ENCODE measurements at regions not wholly inside any gene's neighbourhood (a gene's known extent, or its start where the extent isn't known, plus 50 kb on each side); places are given as distances from the start of the nearest gene placed in this dataset.

DNA sequence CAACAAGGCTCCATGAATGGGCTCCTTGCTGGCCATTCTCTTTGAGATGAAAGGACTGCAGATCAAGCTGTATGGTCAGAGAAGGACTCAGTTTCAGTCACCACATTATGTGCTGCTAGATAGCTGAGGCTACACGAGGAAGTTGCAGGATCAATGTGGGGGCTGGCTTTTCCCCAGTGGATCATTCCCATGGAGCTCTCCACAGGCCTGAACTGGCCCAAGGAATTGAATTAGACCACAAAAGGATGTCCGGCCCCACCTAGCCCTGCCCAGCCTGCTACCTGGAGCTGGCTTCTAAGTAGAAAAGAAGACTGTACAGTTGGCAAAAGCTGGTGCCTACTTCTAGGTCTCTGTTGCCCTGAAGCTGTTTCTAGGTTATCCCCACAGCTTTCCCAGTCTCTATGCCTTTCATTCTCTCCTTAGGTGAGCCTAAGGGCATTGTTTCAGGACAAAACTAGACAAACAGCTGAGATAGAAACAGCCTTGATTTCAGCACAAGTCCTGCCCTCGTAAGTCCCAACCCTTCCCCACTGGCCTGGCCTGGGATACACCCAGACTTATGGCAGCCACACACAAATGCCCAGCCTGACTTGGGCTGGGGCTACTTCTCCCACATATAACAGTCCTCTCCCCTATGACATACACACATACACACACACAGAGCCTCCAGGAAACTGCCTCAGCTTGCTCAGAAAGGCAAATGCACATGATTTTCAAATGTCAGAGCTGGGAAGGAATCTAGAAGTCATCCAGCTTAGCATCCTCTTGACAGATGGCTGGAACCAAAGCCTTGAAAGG, 129.1 kb upstream of the NCAM1 start:
- Histone ChIP-seq H3K4me1 (ENCODE audit: low read length) (no peaks in the 10 kb centered on the region), H3K9ac (ENCODE audit: low read length) (no peak overlapping the region), H3K9me3 (ENCODE audit: insufficient read depth, low read length) (no peaks in the 10 kb centered on the region), H4K20me1 (ENCODE audit: insufficient read depth, low read length) (no peaks in the 10 kb centered on the region), H2AFZ (ENCODE audit: low read depth, low read length) (no peak overlapping the region), H3K36me3 (replicated peaks; ENCODE audit: low read depth, low read length) (no peaks in the 10 kb centered on the region), H3K27me3 (ENCODE audit: low read depth, low read length) (peaks cover 4% of the 10 kb centered on the region; the same call in 1 of the 2 replicates), H3K4me2 (ENCODE audit: low read length) (no peak overlapping the region), H3K4me3 (ENCODE audit: low read length) (no peak overlapping the region), H3K27ac (ENCODE audit: low read length) (no peak overlapping the region), H3K79me2 (ENCODE audit: low read length) (no peaks in the 10 kb centered on the region)
- TF ChIP-seq, protein P1, sequence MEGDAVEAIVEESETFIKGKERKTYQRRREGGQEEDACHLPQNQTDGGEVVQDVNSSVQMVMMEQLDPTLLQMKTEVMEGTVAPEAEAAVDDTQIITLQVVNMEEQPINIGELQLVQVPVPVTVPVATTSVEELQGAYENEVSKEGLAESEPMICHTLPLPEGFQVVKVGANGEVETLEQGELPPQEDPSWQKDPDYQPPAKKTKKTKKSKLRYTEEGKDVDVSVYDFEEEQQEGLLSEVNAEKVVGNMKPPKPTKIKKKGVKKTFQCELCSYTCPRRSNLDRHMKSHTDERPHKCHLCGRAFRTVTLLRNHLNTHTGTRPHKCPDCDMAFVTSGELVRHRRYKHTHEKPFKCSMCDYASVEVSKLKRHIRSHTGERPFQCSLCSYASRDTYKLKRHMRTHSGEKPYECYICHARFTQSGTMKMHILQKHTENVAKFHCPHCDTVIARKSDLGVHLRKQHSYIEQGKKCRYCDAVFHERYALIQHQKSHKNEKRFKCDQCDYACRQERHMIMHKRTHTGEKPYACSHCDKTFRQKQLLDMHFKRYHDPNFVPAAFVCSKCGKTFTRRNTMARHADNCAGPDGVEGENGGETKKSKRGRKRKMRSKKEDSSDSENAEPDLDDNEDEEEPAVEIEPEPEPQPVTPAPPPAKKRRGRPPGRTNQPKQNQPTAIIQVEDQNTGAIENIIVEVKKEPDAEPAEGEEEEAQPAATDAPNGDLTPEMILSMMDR (IDR thresholded peaks at IDR 0.05; ENCODE audit: low read depth, low read length): no peak
- TF ChIP-seq EZH2phosphoT487 (IDR thresholded peaks at IDR 0.05; ENCODE audit: low read depth): no peak

- TF ChIP-seq, protein P1 (IDR thresholded peaks at IDR 0.05; ENCODE audit: low read depth, low read length): no peak
- no peak for TF ChIP-seq EZH2phosphoT487 (IDR thresholded peaks at IDR 0.05; ENCODE audit: low read depth)
- H4K20me1 ChIP-seq (ENCODE audit: insufficient read depth, low read length): no peaks in the 10 kb centered on the region
- H3K27me3 ChIP-seq (ENCODE audit: low read depth, low read length): peaks cover 4% of the 10 kb centered on the region; the same call in 1 of the 2 replicates
- H3K36me3 ChIP-seq (replicated peaks; ENCODE audit: low read depth, low read length): no peaks in the 10 kb centered on the region
- no peak overlapping the region for H2AFZ ChIP-seq (ENCODE audit: low read depth, low read length)
- no peaks in the 10 kb centered on the region for H3K79me2 ChIP-seq (ENCODE audit: low read length)
- no peaks in the 10 kb centered on the region for H3K9me3 ChIP-seq (ENCODE audit: insufficient read depth, low read length)
- no peaks in the 10 kb centered on the region for H3K4me1 ChIP-seq (ENCODE audit: low read length)
- H3K4me2 ChIP-seq (ENCODE audit: low read length): no peak overlapping the region
- no peak overlapping the region for H3K27ac ChIP-seq (ENCODE audit: low read length)
- no peak overlapping the region for H3K4me3 ChIP-seq (ENCODE audit: low read length)
- no peak overlapping the region for H3K9ac ChIP-seq (ENCODE audit: low read length)
These were observed 126.9 kb upstream of the NCAM1 start for GRCh38 chr11:112834277-112834755.

GRCh38 chr11:112835591-112836255, 125.5 kb upstream of the NCAM1 start:
- H3K36me3 ChIP-seq (replicated peaks; ENCODE audit: low read depth, low read length): no peaks in the 10 kb centered on the region
- H3K4me3 ChIP-seq (ENCODE audit: low read length): no peak overlapping the region
- no peak overlapping the region for H3K4me2 ChIP-seq (ENCODE audit: low read length)
- no peak overlapping the region for H2AFZ ChIP-seq (ENCODE audit: low read depth, low read length)
- no peaks in the 10 kb centered on the region for H4K20me1 ChIP-seq (ENCODE audit: insufficient read depth, low read length)
- no peaks in the 10 kb centered on the region for H3K4me1 ChIP-seq (ENCODE audit: low read length)
- no peak overlapping the region for H3K9ac ChIP-seq (ENCODE audit: low read length)
- no peaks in the 10 kb centered on the region for H3K9me3 ChIP-seq (ENCODE audit: insufficient read depth, low read length)
- H3K27ac ChIP-seq (ENCODE audit: low read length): no peak overlapping the region
- TF ChIP-seq EZH2phosphoT487 (IDR thresholded peaks at IDR 0.05; ENCODE audit: low read depth): no peak
- TF ChIP-seq, protein P1 (IDR thresholded peaks at IDR 0.05; ENCODE audit: low read depth, low read length): no peak
- no peaks in the 10 kb centered on the region for H3K79me2 ChIP-seq (ENCODE audit: low read length)
- H3K27me3 ChIP-seq (ENCODE audit: low read depth, low read length): peaks cover 4% of the 10 kb centered on the region; the same call in 1 of the 2 replicates

DNA sequence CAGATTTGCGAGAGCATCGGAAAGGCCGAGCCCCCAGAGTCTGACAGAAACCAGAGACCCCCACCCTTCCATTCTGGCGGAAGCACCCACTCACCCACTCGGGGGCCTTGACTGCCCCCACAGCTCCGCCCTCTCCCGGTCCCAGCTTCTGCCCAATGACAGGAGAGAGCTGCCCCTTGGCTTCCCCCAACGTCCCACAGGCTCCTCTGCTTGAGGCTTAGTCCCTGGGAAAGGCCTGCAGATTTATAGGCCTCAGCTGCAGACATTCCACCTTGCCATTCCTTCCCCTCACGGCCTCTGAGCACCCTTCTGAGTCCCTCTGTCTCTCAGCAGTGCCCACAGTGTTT, 125.0 kb upstream of the NCAM1 start:
- no peak for TF ChIP-seq EZH2phosphoT487 (IDR thresholded peaks at IDR 0.05; ENCODE audit: low read depth)
- TF ChIP-seq, protein P1 (IDR thresholded peaks at IDR 0.05; ENCODE audit: low read depth, low read length): no peak
- no peak overlapping the region for H3K27ac ChIP-seq (ENCODE audit: low read length)

More for the DNA sequence above, 125.0 kb upstream of the NCAM1 start:
- Histone ChIP-seq H3K9me3 (ENCODE audit: insufficient read depth, low read length) (no peaks in the 10 kb centered on the region), H3K4me2 (ENCODE audit: low read length) (no peak overlapping the region), H2AFZ (ENCODE audit: low read depth, low read length) (no peak overlapping the region), H4K20me1 (ENCODE audit: insufficient read depth, low read length) (no peaks in the 10 kb centered on the region), H3K79me2 (ENCODE audit: low read length) (no peaks in the 10 kb centered on the region), H3K4me1 (ENCODE audit: low read length) (no peaks in the 10 kb centered on the region), H3K27me3 (ENCODE audit: low read depth, low read length) (0 out of 2 replicates have a peak, but pooled peaks cover 4% of the 10 kb centered on the region), H3K9ac (ENCODE audit: low read length) (no peak overlapping the region), H3K4me3 (ENCODE audit: low read length) (no peak overlapping the region), H3K36me3 (replicated peaks; ENCODE audit: low read depth, low read length) (no peaks in the 10 kb centered on the region)

All from OCI-LY3 (cell line).